Vagina (tissue), 2 donors: ENCODE measurements at regions not wholly inside any gene's neighbourhood (a gene's known extent, or its start where the extent isn't known, plus 50 kb on each side); places are given as distances from the start of the nearest gene placed in this dataset.
"Not testable (repeated sequence)": the region's sequence is repeated elsewhere in the genome, so short reads cannot be mapped to it uniquely, and the experiment has no call there.

Experiments
- DNase-seq, 2 donors: peaks; one replicate each; pipeline ENCODE4 v3.0.0-alpha.2; 2017; ENCODE audit errors: extremely low spot score in 2 of 2
- H3K27ac ChIP-seq: fragments of 200-600 bp; sonication (generic); one replicate; pipeline ENCODE4 v1.5.1; 2019
- H3K27me3 ChIP-seq: fragments of 200-600 bp; sonication (generic); one replicate; pipeline ENCODE4 v1.5.1; 2019
- H3K36me3 ChIP-seq, 2 donors: fragments of 200-600 bp; sonication (generic); one replicate each; pipeline ENCODE4 v1.5.1; 2017 to 2019
- H3K4me1 ChIP-seq: fragments of 200-600 bp; sonication (generic); one replicate; pipeline ENCODE4 v1.5.1; 2019
- H3K4me3 ChIP-seq, 2 donors: fragments of 200-600 bp; sonication (generic); 1 replicate in 1 of 2; 2 replicates in 1 of 2; pipeline ENCODE4 v1.5.1; 2016 to 2019
- H3K9me3 ChIP-seq: fragments of 200-600 bp; sonication (generic); one replicate; pipeline ENCODE4 v1.5.1; 2019
- POLR2A ChIP-seq, 2 donors: fragments of 450-650 bp; IDR thresholded peaks; one replicate each; pipeline ENCODE4 v1.6.1; 2017; ENCODE audit warnings: antibody characterized with exemption in 2 of 2, mild to moderate bottlenecking in 2 of 2, moderate library complexity in 2 of 2
- POLR2AphosphoS5 ChIP-seq, 2 donors: sonication (generic); formaldehyde crosslinking; IDR thresholded peaks; one replicate each; pipeline ENCODE4 v1.9.0; 2017; ENCODE audit warnings: antibody characterized with exemption in 2 of 2, mild to moderate bottlenecking in 2 of 2, low read depth in 1 of 2; ENCODE audit not compliant: insufficient read depth in 1 of 2
- intact Hi-C: fragments of 100-400 bp; cut with DNase I; formaldehyde crosslinking; loops from one replicate; pipeline ENCODE4 v1.15.1; 2023
- TF ChIP-seq, protein P1 (sequence below), 3 experiments: fragments of 450-650 bp in 2 of 3; fragments of 200-600 bp in 1 of 3; sonication (generic) in 1 of 3; IDR thresholded peaks; one replicate each; pipeline ENCODE4 v1.5.1; 2017 to 2019; ENCODE audit warnings: antibody characterized with exemption in 3 of 3, mild to moderate bottlenecking in 2 of 3, moderate library complexity in 2 of 3

DNA sequence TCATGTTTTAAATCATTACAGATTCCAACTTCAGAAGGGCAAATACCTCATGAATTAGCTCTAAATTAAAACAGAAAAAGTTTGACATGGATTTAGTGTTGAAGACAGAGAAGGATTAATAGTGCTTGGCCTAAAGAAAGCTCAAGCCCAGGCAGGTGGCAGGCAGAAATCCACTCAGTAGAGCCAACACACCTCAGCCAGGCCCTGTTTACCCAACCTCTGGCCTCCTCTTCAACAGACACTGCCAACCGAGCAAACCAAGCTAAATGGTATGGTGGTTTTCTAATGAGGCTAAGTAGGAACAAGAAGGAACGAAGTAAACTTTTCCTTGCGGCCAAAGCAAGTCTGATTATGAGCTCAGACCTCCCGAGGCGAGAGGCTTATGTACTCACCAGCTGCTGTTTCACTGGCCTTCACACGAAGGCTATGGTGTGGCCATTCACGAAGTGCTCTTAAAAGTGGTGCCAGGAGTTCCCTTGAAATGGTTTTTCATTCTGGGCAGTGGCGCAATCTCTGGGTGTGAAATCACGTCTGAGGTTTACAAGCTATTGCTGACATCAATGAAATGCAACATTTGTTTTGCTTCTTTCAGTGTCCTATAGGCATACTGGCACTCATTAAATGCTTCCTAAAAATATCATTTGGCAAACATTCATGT lies 124.1 kb upstream of the LGR5 start:
- Histone ChIP-seq H3K36me3 (no peaks in the 10 kb centered on the region), H3K9me3 (no peaks in the 10 kb centered on the region), H3K27me3 (no peaks in the 10 kb centered on the region), H3K4me1 (no peaks in the 10 kb centered on the region), H3K4me3 (no peak overlapping the region), H3K27ac (no peak overlapping the region)
- intact Hi-C loops, result no loop called here
- no peak for TF ChIP-seq POLR2A (IDR thresholded peaks at IDR 0.05)
- TF ChIP-seq, protein P1, sequence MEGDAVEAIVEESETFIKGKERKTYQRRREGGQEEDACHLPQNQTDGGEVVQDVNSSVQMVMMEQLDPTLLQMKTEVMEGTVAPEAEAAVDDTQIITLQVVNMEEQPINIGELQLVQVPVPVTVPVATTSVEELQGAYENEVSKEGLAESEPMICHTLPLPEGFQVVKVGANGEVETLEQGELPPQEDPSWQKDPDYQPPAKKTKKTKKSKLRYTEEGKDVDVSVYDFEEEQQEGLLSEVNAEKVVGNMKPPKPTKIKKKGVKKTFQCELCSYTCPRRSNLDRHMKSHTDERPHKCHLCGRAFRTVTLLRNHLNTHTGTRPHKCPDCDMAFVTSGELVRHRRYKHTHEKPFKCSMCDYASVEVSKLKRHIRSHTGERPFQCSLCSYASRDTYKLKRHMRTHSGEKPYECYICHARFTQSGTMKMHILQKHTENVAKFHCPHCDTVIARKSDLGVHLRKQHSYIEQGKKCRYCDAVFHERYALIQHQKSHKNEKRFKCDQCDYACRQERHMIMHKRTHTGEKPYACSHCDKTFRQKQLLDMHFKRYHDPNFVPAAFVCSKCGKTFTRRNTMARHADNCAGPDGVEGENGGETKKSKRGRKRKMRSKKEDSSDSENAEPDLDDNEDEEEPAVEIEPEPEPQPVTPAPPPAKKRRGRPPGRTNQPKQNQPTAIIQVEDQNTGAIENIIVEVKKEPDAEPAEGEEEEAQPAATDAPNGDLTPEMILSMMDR (IDR thresholded peaks at IDR 0.05), result no peak
- no peak for TF ChIP-seq POLR2AphosphoS5 (IDR thresholded peaks at IDR 0.05; ENCODE audit: insufficient read depth in 1 of 2, low read depth in 1 of 2)
- DNase-seq, result no peak

GRCh38 chr12:71312768-71313403 lies 126.7 kb upstream of the LGR5 start:
- Histone ChIP-seq H3K27ac (no peak overlapping the region), H3K9me3 (no peaks in the 10 kb centered on the region), H3K4me1 (peaks cover 4% of the 10 kb centered on the region), H3K36me3 (no peaks in the 10 kb centered on the region), H3K4me3 (no peak overlapping the region), H3K27me3 (no peaks in the 10 kb centered on the region)
- DNase-seq, result no peak
- no peak for TF ChIP-seq POLR2AphosphoS5 (IDR thresholded peaks at IDR 0.05; ENCODE audit: insufficient read depth in 1 of 2, low read depth in 1 of 2)
- TF ChIP-seq, protein P1 (IDR thresholded peaks at IDR 0.05), result no peak
- no peak for TF ChIP-seq POLR2A (IDR thresholded peaks at IDR 0.05)
- intact Hi-C loops, result no loop called here

DNA sequence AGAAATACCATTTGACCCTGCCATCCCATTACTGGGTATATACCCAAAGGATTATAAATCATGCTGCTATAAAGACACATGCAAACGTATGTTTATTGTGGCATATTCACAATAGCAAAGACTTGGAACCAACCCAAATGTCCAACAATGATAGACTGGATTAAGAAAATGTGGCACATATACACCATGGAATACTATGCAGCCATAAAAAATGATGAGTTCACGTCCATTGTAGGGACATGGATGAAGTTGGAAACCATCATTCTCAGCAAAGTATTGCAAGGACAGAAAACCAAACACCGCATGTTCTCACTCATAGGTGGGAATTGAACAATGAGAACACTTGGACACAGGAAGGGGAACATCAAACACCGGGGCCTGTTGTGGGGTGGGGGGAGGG lies 128.0 kb upstream of the LGR5 start:
- H3K27me3 ChIP-seq, DNase-seq, H3K4me3 ChIP-seq, H3K27ac ChIP-seq, H3K4me1 ChIP-seq, intact Hi-C loops, H3K36me3 ChIP-seq, H3K9me3 ChIP-seq: not testable (repeated sequence)

- Histone ChIP-seq H3K27ac (no peak overlapping the region), H3K4me3 (no peak overlapping the region), H3K36me3 (no peaks in the 10 kb centered on the region), H3K27me3 (no peaks in the 10 kb centered on the region), H3K4me1 (peaks cover 4% of the 10 kb centered on the region), H3K9me3 (no peaks in the 10 kb centered on the region)
- intact Hi-C loops, result no loop called here
- TF ChIP-seq POLR2AphosphoS5 (IDR thresholded peaks at IDR 0.05; ENCODE audit: insufficient read depth in 1 of 2, low read depth in 1 of 2) (no peak), POLR2A (IDR thresholded peaks at IDR 0.05) (no peak)
- TF ChIP-seq, protein P1 (IDR thresholded peaks at IDR 0.05), result no peak
- no peak for DNase-seq
Observed at GRCh38 chr12:71306808-71307207, 132.8 kb upstream of the LGR5 start.

- no peak overlapping the region for H3K27ac ChIP-seq
- no peak for DNase-seq
- no peaks in the 10 kb centered on the region for H3K9me3 ChIP-seq
- H3K27me3 ChIP-seq, result no peaks in the 10 kb centered on the region
- peaks cover 4% of the 10 kb centered on the region for H3K4me1 ChIP-seq
- H3K4me3 ChIP-seq, result no peak overlapping the region
- intact Hi-C loops, result no loop called here
- H3K36me3 ChIP-seq, result no peaks in the 10 kb centered on the region
- TF ChIP-seq, protein P1 (IDR thresholded peaks at IDR 0.05), result no peak
- TF ChIP-seq POLR2A (IDR thresholded peaks at IDR 0.05) (no peak), POLR2AphosphoS5 (IDR thresholded peaks at IDR 0.05; ENCODE audit: insufficient read depth in 1 of 2, low read depth in 1 of 2) (no peak)
Observed at GRCh38 chr12:71304306-71304705, 135.3 kb upstream of the LGR5 start.
